HCT116 (cell line): ENCODE measurements at regions not wholly inside any gene's neighbourhood (a gene's known extent, or its start where the extent isn't known, plus 50 kb on each side); places are given as distances from the start of the nearest gene placed in this dataset.

ENCODE experiments used
- EZH2 ChIP-seq: fragments of 200-600 bp; sonication (generic); IDR thresholded peaks from 2 replicates; pipeline ENCODE4 v1.6.1; 2017; ENCODE audit warnings: antibody characterized with exemption, mixed run types
- FOSL1 ChIP-seq: IDR thresholded peaks from 2 replicates; pipeline ENCODE4 v1.6.1; 2012; ENCODE audit warnings: low read depth
- JUND ChIP-seq: IDR thresholded peaks from 2 replicates; pipeline ENCODE4 v1.6.1; 2012
- POLR2A ChIP-seq: IDR thresholded peaks from 2 replicates; pipeline ENCODE4 v1.7.0; 2011; ENCODE audit warnings: borderline replicate concordance; ENCODE audit not compliant: insufficient read depth, insufficient read length; ENCODE audit errors: extremely low read depth
- POLR2AphosphoS5 ChIP-seq: IDR thresholded peaks from 2 replicates; pipeline ENCODE4 v1.6.1; 2011; ENCODE audit warnings: mild to moderate bottlenecking, low read depth, low read length, moderate library complexity
- YY1 ChIP-seq: IDR thresholded peaks from 2 replicates; pipeline ENCODE4 v1.6.1; 2011; ENCODE audit warnings: low read length, low read depth, moderate library complexity, mild to moderate bottlenecking; ENCODE audit not compliant: insufficient replicate concordance; ENCODE audit errors: extremely low read depth
- ZFX ChIP-seq: fragments of 450-650 bp; IDR thresholded peaks from 2 replicates; pipeline ENCODE4 v1.6.1; 2017
- TF ChIP-seq, protein P1 (sequence below), 3 experiments: fragments of 200-600 bp in 1 of 3; sonication (generic) in 1 of 3; IDR thresholded peaks in 2 of 3; conservative IDR thresholded peaks in 1 of 3; 2 replicates each; pipeline ENCODE4 v1.5.1; 2012 to 2017; ENCODE audit warnings: low read depth in 2 of 3, low read length in 2 of 3, antibody characterized with exemption in 1 of 3, borderline replicate concordance in 1 of 3, control low read depth in 1 of 3, mild to moderate bottlenecking in 1 of 3, mixed read lengths in 1 of 3, mixed run types in 1 of 3, moderate library complexity in 1 of 3; ENCODE audit not compliant: insufficient read depth in 1 of 3
- TF ChIP-seq, protein P2 (sequence below): IDR thresholded peaks from 2 replicates; pipeline ENCODE4 v1.6.1; 2012; ENCODE audit warnings: low read depth

DNA sequence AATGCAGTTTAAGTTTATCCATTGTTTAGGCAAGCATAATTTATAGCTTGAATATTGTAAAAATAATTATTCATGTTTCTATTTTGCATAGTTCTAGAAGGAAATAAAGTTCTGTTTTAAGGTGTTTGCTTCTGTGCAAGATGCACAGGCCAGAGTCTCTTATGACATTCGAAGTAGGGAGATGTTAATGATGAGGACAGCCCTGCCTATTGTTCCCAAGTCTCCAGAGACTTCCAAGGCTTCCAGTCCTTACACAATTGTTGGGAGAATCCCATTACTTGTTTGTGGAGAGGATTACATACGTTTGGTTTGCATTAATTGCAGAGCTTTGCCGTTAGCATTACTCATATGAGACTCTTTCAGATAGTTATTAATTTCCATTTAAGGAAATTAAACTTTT lies 96.2 kb upstream of the ANK2 start:
- TF ChIP-seq EZH2 (no peak), POLR2A (no peak), FOSL1 (no peak), JUND (no peak), YY1 (no peak), ZFX (no peak), POLR2AphosphoS5 (no peak)
- TF ChIP-seq, protein P1, sequence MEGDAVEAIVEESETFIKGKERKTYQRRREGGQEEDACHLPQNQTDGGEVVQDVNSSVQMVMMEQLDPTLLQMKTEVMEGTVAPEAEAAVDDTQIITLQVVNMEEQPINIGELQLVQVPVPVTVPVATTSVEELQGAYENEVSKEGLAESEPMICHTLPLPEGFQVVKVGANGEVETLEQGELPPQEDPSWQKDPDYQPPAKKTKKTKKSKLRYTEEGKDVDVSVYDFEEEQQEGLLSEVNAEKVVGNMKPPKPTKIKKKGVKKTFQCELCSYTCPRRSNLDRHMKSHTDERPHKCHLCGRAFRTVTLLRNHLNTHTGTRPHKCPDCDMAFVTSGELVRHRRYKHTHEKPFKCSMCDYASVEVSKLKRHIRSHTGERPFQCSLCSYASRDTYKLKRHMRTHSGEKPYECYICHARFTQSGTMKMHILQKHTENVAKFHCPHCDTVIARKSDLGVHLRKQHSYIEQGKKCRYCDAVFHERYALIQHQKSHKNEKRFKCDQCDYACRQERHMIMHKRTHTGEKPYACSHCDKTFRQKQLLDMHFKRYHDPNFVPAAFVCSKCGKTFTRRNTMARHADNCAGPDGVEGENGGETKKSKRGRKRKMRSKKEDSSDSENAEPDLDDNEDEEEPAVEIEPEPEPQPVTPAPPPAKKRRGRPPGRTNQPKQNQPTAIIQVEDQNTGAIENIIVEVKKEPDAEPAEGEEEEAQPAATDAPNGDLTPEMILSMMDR (IDR thresholded peaks at IDR 0.05 in 2 of 3, conservative IDR thresholded peaks at IDR 0.05 in 1 of 3; ENCODE audit: borderline replicate concordance in 1 of 3, insufficient read depth in 1 of 3, low read depth in 2 of 3, low read length in 2 of 3) = no peak
- TF ChIP-seq, protein P2, sequence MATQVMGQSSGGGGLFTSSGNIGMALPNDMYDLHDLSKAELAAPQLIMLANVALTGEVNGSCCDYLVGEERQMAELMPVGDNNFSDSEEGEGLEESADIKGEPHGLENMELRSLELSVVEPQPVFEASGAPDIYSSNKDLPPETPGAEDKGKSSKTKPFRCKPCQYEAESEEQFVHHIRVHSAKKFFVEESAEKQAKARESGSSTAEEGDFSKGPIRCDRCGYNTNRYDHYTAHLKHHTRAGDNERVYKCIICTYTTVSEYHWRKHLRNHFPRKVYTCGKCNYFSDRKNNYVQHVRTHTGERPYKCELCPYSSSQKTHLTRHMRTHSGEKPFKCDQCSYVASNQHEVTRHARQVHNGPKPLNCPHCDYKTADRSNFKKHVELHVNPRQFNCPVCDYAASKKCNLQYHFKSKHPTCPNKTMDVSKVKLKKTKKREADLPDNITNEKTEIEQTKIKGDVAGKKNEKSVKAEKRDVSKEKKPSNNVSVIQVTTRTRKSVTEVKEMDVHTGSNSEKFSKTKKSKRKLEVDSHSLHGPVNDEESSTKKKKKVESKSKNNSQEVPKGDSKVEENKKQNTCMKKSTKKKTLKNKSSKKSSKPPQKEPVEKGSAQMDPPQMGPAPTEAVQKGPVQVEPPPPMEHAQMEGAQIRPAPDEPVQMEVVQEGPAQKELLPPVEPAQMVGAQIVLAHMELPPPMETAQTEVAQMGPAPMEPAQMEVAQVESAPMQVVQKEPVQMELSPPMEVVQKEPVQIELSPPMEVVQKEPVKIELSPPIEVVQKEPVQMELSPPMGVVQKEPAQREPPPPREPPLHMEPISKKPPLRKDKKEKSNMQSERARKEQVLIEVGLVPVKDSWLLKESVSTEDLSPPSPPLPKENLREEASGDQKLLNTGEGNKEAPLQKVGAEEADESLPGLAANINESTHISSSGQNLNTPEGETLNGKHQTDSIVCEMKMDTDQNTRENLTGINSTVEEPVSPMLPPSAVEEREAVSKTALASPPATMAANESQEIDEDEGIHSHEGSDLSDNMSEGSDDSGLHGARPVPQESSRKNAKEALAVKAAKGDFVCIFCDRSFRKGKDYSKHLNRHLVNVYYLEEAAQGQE = no peak
